KMS-11 (cell line): ENCODE measurements at regions not wholly inside any gene's neighbourhood (a gene's known extent, or its start where the extent isn't known, plus 50 kb on each side); places are given as distances from the start of the nearest gene placed in this dataset.

Experiments used
- H2AFZ ChIP-seq: fragments of 200-600 bp; sonication (generic); 2 replicates; pipeline ENCODE4 v1.6.1; 2016; ENCODE audit warnings: antibody characterized with exemption, mixed run types, low read depth
- H3K27ac ChIP-seq: fragments of 200-600 bp; sonication (generic); 2 replicates; pipeline ENCODE4 v1.6.1; 2016; ENCODE audit warnings: mild to moderate bottlenecking, mixed run types
- H3K27me3 ChIP-seq: fragments of 200-600 bp; sonication (generic); 2 replicates; pipeline ENCODE4 v1.6.1; 2017; ENCODE audit warnings: mild to moderate bottlenecking, low read depth, mixed run types, moderate library complexity; ENCODE audit not compliant: insufficient read depth
- H3K36me3 ChIP-seq: fragments of 200-600 bp; sonication (generic); 2 replicates; pipeline ENCODE4 v1.6.1; 2017; ENCODE audit warnings: mild to moderate bottlenecking, mixed run types; ENCODE audit not compliant: insufficient read depth
- H3K4me1 ChIP-seq: fragments of 200-600 bp; sonication (generic); 2 replicates; pipeline ENCODE4 v1.6.1; 2016; ENCODE audit warnings: mild to moderate bottlenecking, low read depth, mixed run types; ENCODE audit not compliant: poor library complexity, severe bottlenecking
- H3K4me2 ChIP-seq: fragments of 200-600 bp; sonication (generic); 2 replicates; pipeline ENCODE4 v1.7.0; 2016; ENCODE audit warnings: mild to moderate bottlenecking, mixed run types
- H3K4me3 ChIP-seq: fragments of 200-600 bp; sonication (generic); IDR thresholded peaks from 2 replicates; pipeline ENCODE4 v1.6.1; 2017; ENCODE audit warnings: low read depth, low read length, mixed read lengths; ENCODE audit not compliant: insufficient read depth
- H3K79me2 ChIP-seq: fragments of 200-600 bp; sonication (generic); 2 replicates; pipeline ENCODE4 v1.6.1; 2016; ENCODE audit warnings: low read depth, mixed run types; ENCODE audit not compliant: insufficient read depth
- H3K9ac ChIP-seq: fragments of 200-600 bp; sonication (generic); 2 replicates; pipeline ENCODE4 v1.6.1; 2016; ENCODE audit warnings: mild to moderate bottlenecking, mixed run types
- H4K20me1 ChIP-seq: fragments of 200-600 bp; sonication (generic); 2 replicates; pipeline ENCODE4 v1.6.1; 2016; ENCODE audit warnings: mild to moderate bottlenecking, mixed run types; ENCODE audit not compliant: insufficient read depth
- TF ChIP-seq, protein P1 (sequence below): fragments of 200-600 bp; sonication (generic); conservative IDR thresholded peaks from 2 replicates; pipeline ENCODE4 v1.6.1; 2017; ENCODE audit warnings: low read depth, mild to moderate bottlenecking, antibody characterized with exemption, low read length, moderate library complexity, mixed read lengths

DNA sequence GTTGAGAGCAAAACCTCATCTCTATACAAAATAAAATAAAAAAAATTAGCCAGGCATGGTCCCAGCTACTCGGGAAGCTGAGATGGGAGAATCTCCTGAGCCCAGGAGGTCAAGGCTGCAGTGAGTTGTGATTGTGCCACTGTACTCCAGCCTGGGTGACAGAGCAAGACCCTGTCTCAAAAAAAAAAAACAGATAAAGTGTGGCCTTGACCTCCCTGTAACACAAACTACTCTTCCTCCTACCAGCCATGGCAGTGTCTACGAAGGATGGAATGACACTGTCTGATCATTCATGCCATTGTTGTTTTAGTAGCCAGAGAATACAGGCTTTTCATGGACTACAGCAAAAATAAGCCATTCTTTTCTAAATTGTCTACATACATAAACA is 117.1 kb upstream of the IQSEC1 start:
- no peaks in the 10 kb centered on the region for H3K4me1 ChIP-seq
- H3K27me3 ChIP-seq, result no peaks in the 10 kb centered on the region
- H3K36me3 ChIP-seq, result no peaks in the 10 kb centered on the region
- no peak overlapping the region for H3K27ac ChIP-seq
- no peak overlapping the region for H3K9ac ChIP-seq
- no peaks in the 10 kb centered on the region for H3K79me2 ChIP-seq
- TF ChIP-seq, protein P1, sequence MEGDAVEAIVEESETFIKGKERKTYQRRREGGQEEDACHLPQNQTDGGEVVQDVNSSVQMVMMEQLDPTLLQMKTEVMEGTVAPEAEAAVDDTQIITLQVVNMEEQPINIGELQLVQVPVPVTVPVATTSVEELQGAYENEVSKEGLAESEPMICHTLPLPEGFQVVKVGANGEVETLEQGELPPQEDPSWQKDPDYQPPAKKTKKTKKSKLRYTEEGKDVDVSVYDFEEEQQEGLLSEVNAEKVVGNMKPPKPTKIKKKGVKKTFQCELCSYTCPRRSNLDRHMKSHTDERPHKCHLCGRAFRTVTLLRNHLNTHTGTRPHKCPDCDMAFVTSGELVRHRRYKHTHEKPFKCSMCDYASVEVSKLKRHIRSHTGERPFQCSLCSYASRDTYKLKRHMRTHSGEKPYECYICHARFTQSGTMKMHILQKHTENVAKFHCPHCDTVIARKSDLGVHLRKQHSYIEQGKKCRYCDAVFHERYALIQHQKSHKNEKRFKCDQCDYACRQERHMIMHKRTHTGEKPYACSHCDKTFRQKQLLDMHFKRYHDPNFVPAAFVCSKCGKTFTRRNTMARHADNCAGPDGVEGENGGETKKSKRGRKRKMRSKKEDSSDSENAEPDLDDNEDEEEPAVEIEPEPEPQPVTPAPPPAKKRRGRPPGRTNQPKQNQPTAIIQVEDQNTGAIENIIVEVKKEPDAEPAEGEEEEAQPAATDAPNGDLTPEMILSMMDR, result no peak
- no peak overlapping the region for H2AFZ ChIP-seq
- H4K20me1 ChIP-seq, result no peaks in the 10 kb centered on the region
- H3K4me3 ChIP-seq, result no peak overlapping the region
- H3K4me2 ChIP-seq, result no peak overlapping the region

DNA sequence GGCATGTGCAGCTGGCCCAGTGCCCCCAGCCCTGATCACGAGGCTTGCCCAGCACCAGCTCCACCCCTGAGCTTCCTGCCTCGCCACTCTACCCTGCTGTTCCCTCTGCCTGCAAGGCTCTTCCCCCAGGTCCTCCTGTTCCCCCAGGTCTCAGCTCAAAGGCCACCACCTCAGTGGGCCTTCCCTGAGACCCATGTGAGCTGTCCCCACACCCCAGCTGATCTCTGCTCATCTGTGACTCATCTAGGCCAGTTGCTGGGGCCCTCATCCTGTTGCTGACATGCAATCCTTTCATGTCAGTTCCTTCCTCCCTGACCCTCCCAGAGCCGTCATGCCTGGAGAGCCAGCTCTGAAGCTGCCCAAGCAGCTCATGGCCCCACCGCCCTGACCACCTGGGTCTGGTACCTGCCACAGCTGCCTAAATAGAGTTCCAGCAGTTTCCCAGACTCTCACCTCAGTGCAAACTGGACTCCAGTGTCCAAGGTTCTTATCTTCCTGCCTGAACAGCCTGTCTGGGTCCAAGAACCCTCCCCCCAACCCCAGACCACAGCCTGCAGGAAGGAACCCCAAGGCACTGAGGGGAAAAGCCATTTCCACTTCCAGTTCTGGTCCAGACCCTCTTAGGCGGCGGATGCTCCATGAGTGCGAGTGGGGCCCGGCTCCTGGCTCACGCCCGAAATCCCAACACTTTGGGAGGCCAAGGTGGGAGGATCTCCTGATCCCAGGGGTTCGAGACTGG is 116.6 kb upstream of the IQSEC1 start:
- Histone ChIP-seq H3K9ac (no peak overlapping the region), H2AFZ (no peak overlapping the region), H3K79me2 (no peaks in the 10 kb centered on the region), H3K27ac (no peak overlapping the region), H4K20me1 (no peaks in the 10 kb centered on the region), H3K4me1 (no peaks in the 10 kb centered on the region), H3K36me3 (no peaks in the 10 kb centered on the region), H3K4me3 (no peak overlapping the region), H3K4me2 (no peak overlapping the region), H3K27me3 (no peaks in the 10 kb centered on the region)
- TF ChIP-seq, protein P1, result no peak

DNA sequence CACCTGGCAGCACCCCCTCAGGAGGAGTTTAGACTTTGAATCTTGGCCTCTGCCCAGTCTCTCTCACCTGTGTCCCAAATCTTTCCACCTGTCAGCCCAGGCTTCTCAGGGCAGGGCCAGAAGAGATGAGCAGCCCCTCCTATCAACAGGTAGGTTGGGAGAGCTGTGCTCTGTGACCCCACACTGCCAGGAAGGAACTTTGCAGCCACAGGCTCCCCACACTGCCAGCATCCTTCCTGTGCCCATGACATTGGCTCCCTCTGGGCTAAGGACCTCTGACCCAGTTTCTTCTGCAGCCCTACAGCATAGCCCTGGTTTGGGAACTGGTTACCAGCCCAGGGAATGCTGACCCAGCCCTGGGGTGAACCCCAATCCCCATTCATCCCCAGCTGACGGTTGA is 115.7 kb upstream of the IQSEC1 start:
- H3K9ac ChIP-seq, result no peak overlapping the region
- H3K79me2 ChIP-seq, result no peaks in the 10 kb centered on the region
- no peaks in the 10 kb centered on the region for H3K36me3 ChIP-seq
- H2AFZ ChIP-seq, result no peak overlapping the region
- H3K4me3 ChIP-seq, result no peak overlapping the region
- no peaks in the 10 kb centered on the region for H3K4me1 ChIP-seq
- H3K27ac ChIP-seq, result no peak overlapping the region
- H3K27me3 ChIP-seq, result no peaks in the 10 kb centered on the region
- no peaks in the 10 kb centered on the region for H4K20me1 ChIP-seq
- TF ChIP-seq, protein P1, result no peak
- no peak overlapping the region for H3K4me2 ChIP-seq

DNA sequence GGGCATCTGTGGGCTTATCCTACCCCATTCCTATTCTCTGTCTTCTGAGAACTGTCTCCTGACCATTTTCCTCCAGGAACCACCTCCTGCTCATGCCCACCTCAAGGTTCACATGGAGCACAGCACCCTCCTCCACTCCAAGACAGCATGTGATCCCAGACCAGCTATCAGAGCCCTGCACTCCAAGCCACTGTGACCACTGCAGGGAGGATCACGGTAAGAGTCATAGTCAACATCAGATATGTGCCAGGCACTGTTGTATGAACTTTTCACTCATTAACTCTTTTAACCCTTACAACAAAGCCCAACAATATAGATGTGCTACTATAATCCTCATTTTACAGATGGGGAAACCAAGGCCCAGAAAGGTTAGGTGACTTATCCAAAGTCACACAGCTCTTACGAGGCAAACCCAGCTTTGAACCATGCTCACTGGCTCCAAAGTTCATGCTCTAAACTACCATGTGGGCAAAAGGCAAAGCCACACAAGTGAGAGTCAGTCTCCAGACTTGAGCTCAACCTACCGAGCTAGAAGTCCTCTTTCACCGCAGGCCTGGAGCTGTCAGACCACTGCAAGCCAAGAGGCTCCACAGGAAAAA is 115.1 kb upstream of the IQSEC1 start:
- no peaks in the 10 kb centered on the region for H3K36me3 ChIP-seq
- no peaks in the 10 kb centered on the region for H3K27me3 ChIP-seq
- H2AFZ ChIP-seq, result no peak overlapping the region
- no peaks in the 10 kb centered on the region for H3K4me1 ChIP-seq
- no peak overlapping the region for H3K27ac ChIP-seq
- TF ChIP-seq, protein P1, result no peak
- no peak overlapping the region for H3K9ac ChIP-seq
- H3K79me2 ChIP-seq, result no peaks in the 10 kb centered on the region
- H3K4me3 ChIP-seq, result no peak overlapping the region
- no peak overlapping the region for H3K4me2 ChIP-seq
- H4K20me1 ChIP-seq, result no peaks in the 10 kb centered on the region
